ENCODE measurements at regions not wholly inside any gene's neighbourhood (a gene's known extent, or its start where the extent isn't known, plus 50 kb on each side); places are given as distances from the start of the nearest gene placed in this dataset.

DNA sequence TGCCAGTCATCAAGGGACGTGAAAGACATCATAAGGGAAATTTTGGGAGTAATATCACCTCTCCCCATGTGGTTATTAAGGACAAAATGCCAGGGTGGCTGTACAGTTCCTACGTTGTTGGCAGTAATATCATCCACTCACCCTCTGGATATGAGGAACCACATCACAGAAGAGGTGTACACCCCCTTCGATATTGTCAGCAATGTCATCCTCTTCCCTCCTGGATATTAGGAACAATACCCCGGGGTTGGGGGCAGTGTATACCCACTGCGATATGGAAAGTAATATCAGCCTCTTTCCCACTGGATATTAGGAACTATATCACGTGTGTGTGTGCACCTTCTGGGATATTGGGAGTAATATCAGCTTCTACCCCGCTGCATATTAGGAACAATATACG, 1933.3 kb downstream of the SUCLG1 start:
- Mint-ChIP-seq H3K4me1 (no peaks in the 10 kb centered on the region), H3K4me3 (no peak overlapping the region), H3K27me3 (no peaks in the 10 kb centered on the region), H3K27ac (no peak overlapping the region), H3K36me3 (ENCODE audit: low read depth) (no peaks in the 10 kb centered on the region)
- no peak for DNase-seq
- no peaks in the 10 kb centered on the region for H3K9me3 ChIP-seq (ENCODE audit: control insufficient read depth, low read length, poor library complexity, severe bottlenecking)
- no peak for ATAC-seq

DNA sequence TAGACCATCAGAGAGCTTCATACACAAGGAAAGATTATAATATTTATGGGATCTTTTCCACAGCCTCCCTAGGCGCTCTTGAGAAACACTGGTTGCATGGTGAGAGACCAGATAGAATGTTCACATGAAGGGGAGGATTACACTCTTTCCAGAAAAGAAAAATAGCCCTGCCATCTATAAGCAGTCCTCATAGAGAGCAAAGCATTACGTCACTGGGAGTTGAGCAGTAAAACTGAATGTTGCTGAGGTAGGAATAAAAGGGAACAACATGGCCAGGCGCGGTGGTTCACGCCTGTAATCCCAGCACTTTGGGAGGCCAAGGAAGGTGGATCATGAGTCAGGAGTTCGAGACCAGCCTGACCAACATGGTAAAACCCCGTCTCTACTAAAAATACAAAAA, 1934.3 kb downstream of the SUCLG1 start:
- H3K27me3 Mint-ChIP-seq = no peaks in the 10 kb centered on the region
- H3K27ac Mint-ChIP-seq = no peak overlapping the region
- no peaks in the 10 kb centered on the region for H3K4me1 Mint-ChIP-seq
- no peak for ATAC-seq
- no peak for DNase-seq
- H3K9me3 ChIP-seq (ENCODE audit: control insufficient read depth, low read length, poor library complexity, severe bottlenecking) = no peaks in the 10 kb centered on the region
- no peaks in the 10 kb centered on the region for H3K36me3 Mint-ChIP-seq (ENCODE audit: low read depth)
- no peak overlapping the region for H3K4me3 Mint-ChIP-seq

DNA sequence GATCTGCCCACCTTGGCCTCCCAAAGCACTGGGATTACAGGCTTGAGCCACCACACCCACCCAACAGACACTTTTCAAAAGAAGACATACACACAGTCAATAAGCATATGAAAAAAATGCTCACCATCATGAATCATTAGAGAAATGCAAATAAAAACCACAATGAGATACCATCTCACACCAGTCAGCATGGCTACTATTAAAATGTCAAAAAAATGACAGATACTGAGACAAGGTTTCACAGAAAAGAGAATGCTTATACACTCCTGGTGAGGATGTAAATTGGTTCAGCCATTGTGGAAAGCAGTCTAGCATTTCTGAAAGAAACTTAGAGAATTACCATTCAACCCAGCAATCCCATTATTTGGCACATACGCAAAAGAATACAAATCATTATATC, 1947.2 kb downstream of the SUCLG1 start:
- Mint-ChIP-seq H3K36me3 (ENCODE audit: low read depth) (no peaks in the 10 kb centered on the region), H3K4me3 (no peak overlapping the region), H3K4me1 (no peaks in the 10 kb centered on the region), H3K27me3 (no peaks in the 10 kb centered on the region), H3K27ac (no peak overlapping the region)
- DNase-seq = no peak
- no peak for ATAC-seq
- H3K9me3 ChIP-seq (ENCODE audit: control insufficient read depth, low read length, poor library complexity, severe bottlenecking) = no peaks in the 10 kb centered on the region

DNA sequence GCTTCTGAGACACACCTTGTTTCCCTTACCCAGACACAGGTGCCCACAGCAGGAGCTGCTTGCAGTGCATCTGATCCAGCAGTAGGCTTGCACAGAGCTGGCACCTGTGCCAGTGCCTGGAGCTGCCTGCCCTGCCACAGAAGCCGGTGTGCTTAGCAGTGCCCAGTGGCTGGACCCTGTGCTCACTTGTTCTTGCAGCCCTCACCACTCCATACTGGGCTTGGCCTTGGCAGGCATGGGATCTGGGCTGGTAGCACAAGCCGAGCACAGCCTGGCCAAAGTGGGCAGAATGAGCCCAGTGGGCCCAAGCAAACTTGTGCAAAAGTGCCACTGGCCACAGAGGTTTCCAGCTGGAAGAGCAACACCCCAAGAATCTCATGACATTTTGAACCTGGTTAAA, 1950.4 kb downstream of the SUCLG1 start:
- ATAC-seq (no peak), DNase-seq (no peak)
- H3K27me3 Mint-ChIP-seq = no peaks in the 10 kb centered on the region
- no peak overlapping the region for H3K27ac Mint-ChIP-seq
- no peak overlapping the region for H3K4me3 Mint-ChIP-seq
- no peaks in the 10 kb centered on the region for H3K9me3 ChIP-seq (ENCODE audit: control insufficient read depth, low read length, poor library complexity, severe bottlenecking)
- H3K36me3 Mint-ChIP-seq (ENCODE audit: low read depth) = no peaks in the 10 kb centered on the region
- H3K4me1 Mint-ChIP-seq = no peaks in the 10 kb centered on the region

DNA sequence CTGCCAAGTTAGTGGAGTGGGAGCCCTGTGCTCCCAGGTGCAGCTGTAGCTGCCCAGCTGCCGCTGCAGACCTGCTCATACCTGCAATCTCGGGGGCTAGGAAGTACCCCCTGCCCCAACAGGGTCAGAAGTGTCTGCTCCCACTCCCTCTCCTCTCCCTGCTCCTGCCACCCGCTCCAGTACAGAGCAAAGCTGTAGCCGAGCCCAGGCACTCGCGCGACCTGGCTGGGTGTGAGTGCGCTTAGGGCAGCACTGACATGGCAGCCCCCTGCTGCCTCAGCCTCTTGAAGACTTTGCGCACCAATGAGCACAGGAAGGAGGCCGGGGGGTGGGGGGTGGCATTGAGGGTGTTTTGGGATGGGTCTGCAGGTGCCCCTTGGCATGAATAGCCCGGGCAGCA, 1951.4 kb downstream of the SUCLG1 start:
- Mint-ChIP-seq H3K4me3 (no peak overlapping the region), H3K4me1 (no peaks in the 10 kb centered on the region), H3K36me3 (ENCODE audit: low read depth) (no peaks in the 10 kb centered on the region), H3K27ac (no peak overlapping the region), H3K27me3 (no peaks in the 10 kb centered on the region)
- ATAC-seq = no peak
- no peaks in the 10 kb centered on the region for H3K9me3 ChIP-seq (ENCODE audit: control insufficient read depth, low read length, poor library complexity, severe bottlenecking)
- no peak for DNase-seq

DNA sequence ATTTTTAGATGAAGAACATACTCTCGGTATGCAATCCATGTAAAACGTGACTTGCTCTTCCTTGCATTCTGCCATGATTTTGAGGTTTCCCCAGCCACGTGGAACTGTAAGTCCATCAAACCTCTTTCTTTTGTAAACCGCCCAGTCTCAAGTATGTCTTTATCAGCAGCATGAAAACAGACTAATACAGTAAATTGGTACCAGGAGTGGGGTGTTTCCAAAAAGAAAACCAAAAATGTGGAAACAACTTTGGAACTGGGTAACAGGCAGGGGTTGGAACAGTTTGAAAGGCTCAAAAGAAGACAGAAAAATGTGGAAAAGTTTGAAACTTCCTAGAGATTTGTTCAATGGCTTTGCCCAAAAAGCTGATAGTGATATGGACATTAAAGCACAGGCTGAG, 1957.9 kb downstream of the SUCLG1 start:
- H3K9me3 ChIP-seq (ENCODE audit: control insufficient read depth, low read length, poor library complexity, severe bottlenecking) = peaks cover 5% of the 10 kb centered on the region
- no peak for ATAC-seq
- DNase-seq = no peak
- Mint-ChIP-seq H3K4me1 (no peaks in the 10 kb centered on the region), H3K27ac (no peak overlapping the region), H3K36me3 (ENCODE audit: low read depth) (no peaks in the 10 kb centered on the region), H3K27me3 (no peaks in the 10 kb centered on the region), H3K4me3 (no peak overlapping the region)

DNA sequence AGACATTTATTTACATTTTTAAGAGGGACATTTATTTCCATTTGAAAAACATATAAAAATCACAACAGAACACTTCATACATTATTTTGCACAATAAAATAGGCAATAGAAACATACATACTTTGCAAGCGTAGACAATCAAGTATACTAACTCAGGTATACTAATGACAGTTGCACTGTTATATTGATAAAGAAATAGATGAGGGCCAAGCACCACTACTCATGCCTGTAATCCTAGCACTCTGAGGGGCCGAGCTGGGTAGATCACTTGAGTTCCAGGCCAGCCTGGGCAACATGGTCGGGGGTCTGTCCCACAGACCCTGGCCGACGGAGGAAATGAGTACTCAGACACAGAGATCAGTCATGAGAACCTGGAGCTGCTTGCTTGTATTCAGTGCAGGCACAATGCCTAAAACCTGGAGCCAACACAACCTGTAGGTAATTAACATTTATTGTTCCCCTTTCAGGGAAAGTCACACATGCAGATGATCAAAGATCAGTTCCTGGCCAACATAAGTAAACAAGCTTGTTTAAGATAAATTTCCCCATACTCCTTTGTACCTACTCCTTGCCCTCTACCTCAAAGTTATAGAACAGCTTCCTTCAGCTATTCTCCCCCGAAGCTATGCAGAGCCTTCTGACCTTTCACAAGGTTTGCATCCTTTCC, 1960.2 kb downstream of the SUCLG1 start:
- ATAC-seq (no peak), DNase-seq (no peak)
- no peaks in the 10 kb centered on the region for H3K27me3 Mint-ChIP-seq
- H3K4me1 Mint-ChIP-seq = no peaks in the 10 kb centered on the region
- no peaks in the 10 kb centered on the region for H3K36me3 Mint-ChIP-seq (ENCODE audit: low read depth)
- H3K4me3 Mint-ChIP-seq = no peak overlapping the region
- H3K27ac Mint-ChIP-seq = no peak overlapping the region
- peaks cover 5% of the 10 kb centered on the region for H3K9me3 ChIP-seq (ENCODE audit: control insufficient read depth, low read length, poor library complexity, severe bottlenecking)

DNA sequence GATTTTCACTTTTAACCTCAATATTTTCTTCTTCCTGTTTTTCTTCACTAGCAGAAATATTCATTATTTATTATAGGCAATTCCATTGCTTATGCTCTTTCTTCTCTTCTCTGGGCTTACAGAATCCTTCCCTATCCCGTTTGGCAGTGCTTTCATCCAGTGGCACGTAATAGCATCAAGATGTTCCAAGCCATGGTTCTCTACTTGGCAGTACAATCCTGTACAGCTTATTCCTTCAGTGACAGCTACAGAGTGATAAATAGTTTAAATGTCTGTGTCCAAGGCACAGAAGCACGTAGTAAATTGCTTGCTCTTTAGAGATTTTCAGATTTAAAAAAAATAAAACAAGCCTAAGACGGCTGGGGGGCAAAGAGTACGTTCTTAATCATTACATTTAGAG, 1964.3 kb downstream of the SUCLG1 start:
- Mint-ChIP-seq H3K4me3 (no peak overlapping the region), H3K27ac (no peak overlapping the region), H3K36me3 (ENCODE audit: low read depth) (no peaks in the 10 kb centered on the region), H3K27me3 (no peaks in the 10 kb centered on the region), H3K4me1 (no peaks in the 10 kb centered on the region)
- ATAC-seq = no peak
- no peak for DNase-seq
- peaks cover 1% of the 10 kb centered on the region for H3K9me3 ChIP-seq (ENCODE audit: control insufficient read depth, low read length, poor library complexity, severe bottlenecking)

DNA sequence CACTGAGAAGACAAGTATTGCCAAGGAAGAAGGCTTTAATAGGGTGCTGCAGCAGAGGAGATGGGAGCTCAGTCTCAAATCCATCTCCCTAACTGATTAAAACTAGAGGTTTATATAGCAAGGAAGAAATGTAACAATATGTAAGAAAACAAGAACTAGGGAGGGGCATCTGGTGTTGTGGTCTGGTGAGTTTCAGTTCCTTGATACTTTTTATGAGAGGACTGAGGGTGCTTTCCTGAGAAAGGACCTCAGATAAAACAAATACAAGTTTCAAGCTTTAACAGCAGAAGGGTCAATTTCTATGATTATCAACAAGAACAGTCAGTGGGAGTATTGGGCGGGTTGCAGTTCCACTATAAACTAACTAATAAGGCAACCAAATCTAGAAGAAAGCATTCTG, 1967.5 kb downstream of the SUCLG1 start:
- no peaks in the 10 kb centered on the region for H3K9me3 ChIP-seq (ENCODE audit: control insufficient read depth, low read length, poor library complexity, severe bottlenecking)
- H3K4me3 Mint-ChIP-seq = no peak overlapping the region
- H3K4me1 Mint-ChIP-seq = no peaks in the 10 kb centered on the region
- no peak overlapping the region for H3K27ac Mint-ChIP-seq
- no peak for DNase-seq
- H3K27me3 Mint-ChIP-seq = no peaks in the 10 kb centered on the region
- ATAC-seq = no peak
- no peaks in the 10 kb centered on the region for H3K36me3 Mint-ChIP-seq (ENCODE audit: low read depth)

DNA sequence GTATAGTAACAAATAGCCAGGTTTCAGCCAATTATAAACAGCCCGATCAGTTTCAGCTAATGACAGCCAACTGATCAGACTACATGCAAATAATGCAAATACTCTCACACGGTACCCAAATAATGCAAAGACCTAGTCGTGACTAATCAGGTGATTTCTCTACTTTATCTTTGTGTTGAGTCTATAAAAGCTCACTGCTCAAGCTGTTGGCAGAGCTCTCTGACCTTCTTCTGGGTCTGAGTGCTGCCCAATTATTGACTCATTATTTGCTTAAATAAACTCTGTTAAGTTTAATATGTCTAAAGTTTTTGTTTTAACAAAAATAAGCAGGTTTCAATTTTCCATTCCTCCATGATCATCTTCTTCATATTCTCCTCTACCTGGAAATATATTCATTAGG, 1971.7 kb downstream of the SUCLG1 start:
- H3K9me3 ChIP-seq (ENCODE audit: control insufficient read depth, low read length, poor library complexity, severe bottlenecking) = no peaks in the 10 kb centered on the region
- no peak overlapping the region for H3K27ac Mint-ChIP-seq
- no peak overlapping the region for H3K4me3 Mint-ChIP-seq
- no peaks in the 10 kb centered on the region for H3K4me1 Mint-ChIP-seq
- H3K27me3 Mint-ChIP-seq = no peaks in the 10 kb centered on the region
- DNase-seq = no peak
- no peak for ATAC-seq
- no peaks in the 10 kb centered on the region for H3K36me3 Mint-ChIP-seq (ENCODE audit: low read depth)

DNA sequence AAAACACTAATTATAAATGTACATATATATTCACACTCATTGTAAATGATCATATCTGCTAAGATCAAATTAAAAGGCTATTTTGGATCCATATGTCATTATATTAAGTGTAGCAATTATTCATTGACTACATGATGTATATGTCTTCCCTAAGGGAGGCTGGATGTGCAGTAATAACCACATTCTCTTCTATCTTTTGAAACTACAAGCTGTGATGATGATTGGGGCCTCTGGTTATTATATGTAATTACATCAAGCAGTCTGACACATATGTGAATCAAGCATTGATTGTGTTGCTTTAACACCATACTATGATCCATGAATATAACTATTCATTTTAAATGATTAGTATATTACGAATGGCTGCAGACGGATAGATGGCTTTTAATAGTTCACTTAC, 1973.4 kb downstream of the SUCLG1 start:
- H3K9me3 ChIP-seq (ENCODE audit: control insufficient read depth, low read length, poor library complexity, severe bottlenecking) = no peaks in the 10 kb centered on the region
- DNase-seq (no peak), ATAC-seq (no peak)
- no peak overlapping the region for H3K4me3 Mint-ChIP-seq
- no peaks in the 10 kb centered on the region for H3K4me1 Mint-ChIP-seq
- no peaks in the 10 kb centered on the region for H3K27me3 Mint-ChIP-seq
- H3K36me3 Mint-ChIP-seq (ENCODE audit: low read depth) = no peaks in the 10 kb centered on the region
- no peak overlapping the region for H3K27ac Mint-ChIP-seq

DNA sequence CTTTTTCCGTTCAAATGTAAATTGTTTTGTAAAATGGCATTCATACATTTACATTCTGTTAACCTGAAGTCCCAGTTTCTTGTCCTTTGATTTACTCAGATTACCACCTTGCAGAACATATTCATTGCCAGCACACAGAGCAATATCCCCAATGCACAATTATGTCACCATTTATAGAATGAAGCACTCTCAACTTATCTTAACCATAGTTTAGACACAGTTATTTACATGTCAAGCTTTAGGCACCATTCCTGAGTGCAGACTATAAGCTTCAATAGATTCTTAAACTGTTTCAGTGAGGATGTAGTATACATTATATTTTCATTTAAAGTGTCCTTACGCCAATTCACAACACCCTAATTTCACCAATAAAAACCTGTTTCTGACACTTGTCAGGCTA, 1977.9 kb downstream of the SUCLG1 start:
- no peaks in the 10 kb centered on the region for H3K4me1 Mint-ChIP-seq
- H3K36me3 Mint-ChIP-seq (ENCODE audit: low read depth) = no peaks in the 10 kb centered on the region
- H3K4me3 Mint-ChIP-seq = no peak overlapping the region
- DNase-seq = no peak
- no peak overlapping the region for H3K27ac Mint-ChIP-seq
- ATAC-seq = no peak
- no peaks in the 10 kb centered on the region for H3K27me3 Mint-ChIP-seq
- H3K9me3 ChIP-seq (ENCODE audit: control insufficient read depth, low read length, poor library complexity, severe bottlenecking) = no peaks in the 10 kb centered on the region

DNA sequence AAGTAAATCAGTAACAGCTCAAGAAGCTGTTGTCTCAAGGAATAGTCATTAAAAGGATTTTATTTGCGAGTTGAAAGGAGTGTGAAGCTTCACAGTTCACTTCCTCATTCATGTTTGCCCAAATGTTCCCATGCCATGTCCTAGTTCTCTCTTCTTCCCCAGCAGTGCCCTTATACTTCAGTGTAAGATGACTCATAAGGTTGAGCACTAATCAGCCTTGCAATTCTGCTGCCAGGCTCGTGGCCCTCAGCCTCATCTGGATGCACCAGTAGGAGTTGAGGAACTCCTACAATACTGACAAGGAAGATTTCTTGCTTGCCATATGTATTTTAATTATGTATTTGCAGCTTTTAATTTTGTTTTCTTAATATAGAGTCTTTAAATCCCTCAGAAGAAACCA, 1980.4 kb downstream of the SUCLG1 start:
- Mint-ChIP-seq H3K4me1 (no peaks in the 10 kb centered on the region), H3K4me3 (no peak overlapping the region), H3K36me3 (ENCODE audit: low read depth) (no peaks in the 10 kb centered on the region), H3K27me3 (no peaks in the 10 kb centered on the region), H3K27ac (no peak overlapping the region)
- ATAC-seq (no peak), DNase-seq (no peak)
- no peaks in the 10 kb centered on the region for H3K9me3 ChIP-seq (ENCODE audit: control insufficient read depth, low read length, poor library complexity, severe bottlenecking)

DNA sequence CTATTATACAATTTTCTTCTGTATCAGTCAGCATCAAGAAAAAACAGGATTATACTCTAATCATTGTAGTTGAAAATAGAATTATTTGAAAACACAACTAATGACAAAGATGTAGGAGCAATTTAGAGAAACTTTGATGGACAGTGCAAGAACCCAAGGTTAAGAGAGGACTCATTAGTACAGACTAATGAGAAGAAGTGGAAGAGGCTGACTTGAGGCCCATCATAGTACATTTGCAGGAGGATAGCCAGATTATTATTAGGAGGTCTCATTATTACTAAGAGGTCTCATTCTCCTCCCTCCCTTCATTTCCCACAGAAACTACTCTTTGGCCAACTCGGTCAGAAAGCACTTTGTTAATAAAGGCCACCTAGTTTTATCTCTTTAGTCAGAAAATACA, 1983.0 kb downstream of the SUCLG1 start:
- no peaks in the 10 kb centered on the region for H3K9me3 ChIP-seq (ENCODE audit: control insufficient read depth, low read length, poor library complexity, severe bottlenecking)
- H3K4me3 Mint-ChIP-seq = no peak overlapping the region
- H3K36me3 Mint-ChIP-seq (ENCODE audit: low read depth) = no peaks in the 10 kb centered on the region
- no peak overlapping the region for H3K27ac Mint-ChIP-seq
- DNase-seq (no peak), ATAC-seq (no peak)
- H3K4me1 Mint-ChIP-seq = no peaks in the 10 kb centered on the region
- H3K27me3 Mint-ChIP-seq = no peaks in the 10 kb centered on the region
